ENCODE measurements at regions not wholly inside any gene's neighbourhood (a gene's known extent, or its start where the extent isn't known, plus 50 kb on each side); places are given as distances from the start of the nearest gene placed in this dataset.

- no peak overlapping the region for H3K27ac ChIP-seq
- intact Hi-C loops (cut with DNase I), result no loop called here
- no peaks in the 10 kb centered on the region for H3K36me3 ChIP-seq
- no peaks in the 10 kb centered on the region for H3K27me3 ChIP-seq
- no peak for DNase-seq (ENCODE audit: extremely low spot score in 2 of 2)
- H3K4me3 ChIP-seq, result no peak overlapping the region
- TF ChIP-seq CTCF (IDR thresholded peaks at IDR 0.05) (no peak), POLR2AphosphoS5 (IDR thresholded peaks at IDR 0.05; ENCODE audit: insufficient read depth in 1 of 2, low read depth in 1 of 2) (no peak), POLR2A (IDR thresholded peaks at IDR 0.05) (no peak)
- no peaks in the 10 kb centered on the region for H3K9me3 ChIP-seq
- no peaks in the 10 kb centered on the region for H3K4me1 ChIP-seq
These were observed 313.6 kb upstream of the TLE3 start for GRCh38 chr15:70411143-70411863.

GRCh38 chr15:70410371-70410985 lies 312.8 kb upstream of the TLE3 start:
- no peaks in the 10 kb centered on the region for H3K9me3 ChIP-seq

GRCh38 chr15:70409388-70409787 lies 311.7 kb upstream of the TLE3 start:
- Histone ChIP-seq H3K27ac (no peak overlapping the region), H3K9me3 (no peaks in the 10 kb centered on the region), H3K4me1 (no peaks in the 10 kb centered on the region), H3K4me3 (no peak overlapping the region), H3K27me3 (no peaks in the 10 kb centered on the region), H3K36me3 (no peaks in the 10 kb centered on the region)
- TF ChIP-seq POLR2A (IDR thresholded peaks at IDR 0.05), result no peak
- no peak for TF ChIP-seq POLR2AphosphoS5 (IDR thresholded peaks at IDR 0.05; ENCODE audit: insufficient read depth in 1 of 2, low read depth in 1 of 2)
- intact Hi-C loops (cut with DNase I), result no loop called here
- no peak for DNase-seq (ENCODE audit: extremely low spot score in 2 of 2)

More at GRCh38 chr15:70410371-70410985, 312.8 kb upstream of the TLE3 start:
- Histone ChIP-seq H3K27me3 (no peaks in the 10 kb centered on the region), H3K4me1 (no peaks in the 10 kb centered on the region), H3K4me3 (no peak overlapping the region), H3K36me3 (no peaks in the 10 kb centered on the region), H3K27ac (no peak overlapping the region)
- TF ChIP-seq CTCF (IDR thresholded peaks at IDR 0.05) (no peak), POLR2A (IDR thresholded peaks at IDR 0.05) (no peak), POLR2AphosphoS5 (IDR thresholded peaks at IDR 0.05; ENCODE audit: insufficient read depth in 1 of 2, low read depth in 1 of 2) (no peak)
- intact Hi-C loops (cut with DNase I), result no loop called here
- no peak for DNase-seq (ENCODE audit: extremely low spot score in 2 of 2)

- H3K4me1 ChIP-seq, result no peaks in the 10 kb centered on the region
- no peaks in the 10 kb centered on the region for H3K36me3 ChIP-seq
- DNase-seq (ENCODE audit: extremely low spot score in 2 of 2), result no peak
- no peaks in the 10 kb centered on the region for H3K9me3 ChIP-seq
- no peak overlapping the region for H3K4me3 ChIP-seq
- H3K27me3 ChIP-seq, result no peaks in the 10 kb centered on the region
- TF ChIP-seq CTCF (IDR thresholded peaks at IDR 0.05) (no peak), POLR2AphosphoS5 (IDR thresholded peaks at IDR 0.05; ENCODE audit: insufficient read depth in 1 of 2, low read depth in 1 of 2) (no peak), POLR2A (IDR thresholded peaks at IDR 0.05) (no peak)
- no peak overlapping the region for H3K27ac ChIP-seq
- intact Hi-C loops (cut with DNase I), result no loop called here
These were observed 310.2 kb upstream of the TLE3 start for GRCh38 chr15:70407955-70408354.

- no peak for DNase-seq (ENCODE audit: extremely low spot score in 2 of 2)
- no peaks in the 10 kb centered on the region for H3K9me3 ChIP-seq
- intact Hi-C loops (cut with DNase I), result no loop called here
- no peak overlapping the region for H3K27ac ChIP-seq
- no peak overlapping the region for H3K4me3 ChIP-seq
- no peaks in the 10 kb centered on the region for H3K27me3 ChIP-seq
- TF ChIP-seq CTCF (IDR thresholded peaks at IDR 0.05), result no peak
- H3K4me1 ChIP-seq, result no peaks in the 10 kb centered on the region
- H3K36me3 ChIP-seq, result no peaks in the 10 kb centered on the region
These were observed 309.6 kb upstream of the TLE3 start for GRCh38 chr15:70407336-70407670.
